GM18505 (cell line): ENCODE measurements at regions not wholly inside any gene's neighbourhood (a gene's known extent, or its start where the extent isn't known, plus 50 kb on each side); places are given as distances from the start of the nearest gene placed in this dataset.

ENCODE experiments used
- ATAC-seq: cut with Tn5 transposase; IDR thresholded peaks from one replicate; pipeline ENCODE4 v1.9.1; 2021; ENCODE audit not compliant: unreplicated experiment
- POLR2A ChIP-seq: IDR thresholded peaks from 4 replicates; pipeline ENCODE4 v1.6.1; 2011; ENCODE audit warnings: borderline replicate concordance; ENCODE audit not compliant: insufficient read depth, insufficient read length; ENCODE audit errors: extremely low read depth

GRCh38 chr10:60687679-60688078 is 90.6 kb upstream of the CDK1 start:
- no peak for TF ChIP-seq POLR2A
- no peak for ATAC-seq

GRCh38 chr10:60684091-60684490 is 94.2 kb upstream of the CDK1 start:
- TF ChIP-seq POLR2A, result no peak
- no peak for ATAC-seq

GRCh38 chr10:60681103-60681502 is 97.2 kb upstream of the CDK1 start:
- ATAC-seq, result no peak
- TF ChIP-seq POLR2A, result no peak

GRCh38 chr10:60679388-60679990 is 98.8 kb upstream of the CDK1 start:
- no peak for ATAC-seq
- TF ChIP-seq POLR2A, result no peak

GRCh38 chr10:60678978-60679377 is 99.3 kb upstream of the CDK1 start:
- no peak for ATAC-seq
- no peak for TF ChIP-seq POLR2A

- ATAC-seq, result no peak
- TF ChIP-seq POLR2A, result no peak
These were observed 100.6 kb upstream of the CDK1 start for GRCh38 chr10:60677531-60678129.

GRCh38 chr10:60675236-60675635 is 103.0 kb upstream of the CDK1 start:
- TF ChIP-seq POLR2A, result no peak
- no peak for ATAC-seq

- no peak for ATAC-seq
- no peak for TF ChIP-seq POLR2A
These were observed 108.8 kb upstream of the CDK1 start for GRCh38 chr10:60669501-60669900.

- no peak for TF ChIP-seq POLR2A
- ATAC-seq, result no peak
These were observed 112.1 kb upstream of the CDK1 start for GRCh38 chr10:60666221-60666620.

GRCh38 chr10:60664859-60665258 is 113.4 kb upstream of the CDK1 start:
- no peak for TF ChIP-seq POLR2A

GRCh38 chr10:60663850-60664249 is 114.4 kb upstream of the CDK1 start:
- no peak for TF ChIP-seq POLR2A
- no peak for ATAC-seq

More at GRCh38 chr10:60664859-60665258, 113.4 kb upstream of the CDK1 start:
- no peak for ATAC-seq

GRCh38 chr10:60662917-60663614 is 115.2 kb upstream of the CDK1 start:
- ATAC-seq, result no peak
- TF ChIP-seq POLR2A, result no peak

- no peak for TF ChIP-seq POLR2A
- ATAC-seq, result no peak
These were observed 116.6 kb upstream of the CDK1 start for GRCh38 chr10:60661637-60662036.

- ATAC-seq, result no peak
- TF ChIP-seq POLR2A, result no peak
These were observed 117.7 kb upstream of the CDK1 start for GRCh38 chr10:60660625-60661024.
